Body of pancreas (tissue), 4 donors: ENCODE measurements at regions not wholly inside any gene's neighbourhood (a gene's known extent, or its start where the extent isn't known, plus 50 kb on each side); places are given as distances from the start of the nearest gene placed in this dataset.

Source experiments
- ATAC-seq: fragments of 150-250 bp; one replicate; pipeline ENCODE4 v1.9.1; 2016
- DNase-seq, 4 donors: peaks; one replicate each; pipeline ENCODE4 v3.0.0-alpha.2; 2019
- H3K27ac ChIP-seq, 4 donors: fragments of 200-600 bp; sonication (generic); 1 replicate in 3 of 4; 2 replicates in 1 of 4; pipeline versions ENCODE4 v1.5.1 to v1.6.1; 2016 to 2019; ENCODE audit warnings: mild to moderate bottlenecking in 1 of 4, mixed read lengths in 1 of 4, moderate library complexity in 1 of 4
- H3K27me3 ChIP-seq, 2 donors: fragments of 200-600 bp; sonication (generic); one replicate each; pipeline ENCODE4 v1.6.0; 2016; ENCODE audit warnings: mild to moderate bottlenecking in 1 of 2
- H3K36me3 ChIP-seq, 2 donors: fragments of 200-600 bp; sonication (generic); replicated peaks in 1 of 2; 2 replicates each; pipeline ENCODE4 v1.5.1; 2016; ENCODE audit warnings: low read depth in 2 of 2; ENCODE audit not compliant: insufficient read depth in 1 of 2
- H3K4me1 ChIP-seq: fragments of 200-600 bp; sonication (generic); one replicate; pipeline ENCODE4 v1.6.0; 2016
- H3K4me3 ChIP-seq, 2 donors: fragments of 200-600 bp; sonication (generic); 1 replicate in 1 of 2; 2 replicates in 1 of 2; pipeline ENCODE4 v1.5.1; 2016 to 2019
- H3K9me3 ChIP-seq, 3 donors: fragments of 200-600 bp; sonication (generic); 1 replicate in 2 of 3; 2 replicates in 1 of 3; pipeline ENCODE4 v1.5.1; 2016
- CTCF ChIP-seq, 7 experiments: fragments of 450-650 bp in 4 of 7; fragments of 200-600 bp in 3 of 7; sonication (generic) in 3 of 7; IDR thresholded peaks; one replicate each; pipeline ENCODE4 v1.5.1; 2016 to 2019; ENCODE audit warnings: antibody characterized with exemption in 7 of 7
- POLR2A ChIP-seq, 3 donors: fragments of 450-650 bp; IDR thresholded peaks; one replicate each; pipeline ENCODE4 v1.6.1; 2016; ENCODE audit warnings: antibody characterized with exemption in 3 of 3, mild to moderate bottlenecking in 2 of 3
- WGBS, 2 donors: methylation state at CpG; one replicate each; pipeline ENCODE4 v1.1.5; 2017; 5-methylcytosine and 5-hydroxymethylcytosine counted together
- intact Hi-C: fragments of 100-400 bp; cut with DNase I; formaldehyde crosslinking; loops from one replicate; pipeline ENCODE4 v1.15.1; 2023

- no peak for DNase-seq
- H3K4me3 ChIP-seq = no peak overlapping the region
- intact Hi-C loops = no loop called here
- no peak overlapping the region for H3K27ac ChIP-seq
- no peak for ATAC-seq
- TF ChIP-seq CTCF (IDR thresholded peaks at IDR 0.05) = no peak
- TF ChIP-seq POLR2A (IDR thresholded peaks at IDR 0.05) = no peak
- no peaks in the 10 kb centered on the region for H3K27me3 ChIP-seq
- WGBS, 2 donors = 60 to 66% methylated on average over 6 of the region's 6 CpGs
- no peaks in the 10 kb centered on the region for H3K36me3 ChIP-seq
- no peaks in the 10 kb centered on the region for H3K4me1 ChIP-seq
- no peaks in the 10 kb centered on the region for H3K9me3 ChIP-seq
These were observed 255.6 kb upstream of the CNTN4 start for GRCh38 chr3:1843111-1843510.

GRCh38 chr3:1847571-1847970 lies 251.1 kb upstream of the CNTN4 start:
- no peak for DNase-seq
- intact Hi-C loops = no loop called here
- TF ChIP-seq POLR2A (IDR thresholded peaks at IDR 0.05) (no peak), CTCF (IDR thresholded peaks at IDR 0.05) (no peak)
- no peaks in the 10 kb centered on the region for H3K9me3 ChIP-seq
- no peak overlapping the region for H3K27ac ChIP-seq
- 67 to 70% methylated on average over 3 of the region's 3 CpGs for WGBS, 2 donors
- ATAC-seq = no peak
- no peaks in the 10 kb centered on the region for H3K4me1 ChIP-seq
- no peaks in the 10 kb centered on the region for H3K36me3 ChIP-seq
- H3K27me3 ChIP-seq = no peaks in the 10 kb centered on the region
- H3K4me3 ChIP-seq = no peak overlapping the region

- WGBS, 2 donors = 11 to 19% methylated on average over 2 of the region's 2 CpGs
- TF ChIP-seq CTCF (IDR thresholded peaks at IDR 0.05) (no peak), POLR2A (IDR thresholded peaks at IDR 0.05) (no peak)
- intact Hi-C loops = no loop called here
- H3K4me3 ChIP-seq = no peak overlapping the region
- ATAC-seq (no peak), DNase-seq (no peak)
- no peaks in the 10 kb centered on the region for H3K4me1 ChIP-seq
- H3K36me3 ChIP-seq = no peaks in the 10 kb centered on the region
- no peaks in the 10 kb centered on the region for H3K27me3 ChIP-seq
- H3K27ac ChIP-seq = no peak overlapping the region
- no peaks in the 10 kb centered on the region for H3K9me3 ChIP-seq
These were observed 249.7 kb upstream of the CNTN4 start for GRCh38 chr3:1848935-1849334.

GRCh38 chr3:1852950-1853349 lies 245.7 kb upstream of the CNTN4 start:
- H3K27ac ChIP-seq = no peak overlapping the region
- DNase-seq (no peak), ATAC-seq (no peak)
- TF ChIP-seq POLR2A (IDR thresholded peaks at IDR 0.05) (no peak), CTCF (IDR thresholded peaks at IDR 0.05) (no peak)
- H3K4me1 ChIP-seq = no peaks in the 10 kb centered on the region
- H3K9me3 ChIP-seq = no peaks in the 10 kb centered on the region
- no peak overlapping the region for H3K4me3 ChIP-seq
- H3K36me3 ChIP-seq = no peaks in the 10 kb centered on the region
- 31 to 39% methylated on average over 2 of the region's 2 CpGs for WGBS, 2 donors
- no peaks in the 10 kb centered on the region for H3K27me3 ChIP-seq
- intact Hi-C loops = no loop called here

GRCh38 chr3:1855841-1856240 lies 242.8 kb upstream of the CNTN4 start:
- 65% methylated on average over 3 of the region's 3 CpGs for WGBS, 2 donors
- Histone ChIP-seq H3K4me1 (no peaks in the 10 kb centered on the region), H3K4me3 (no peak overlapping the region), H3K27ac (no peak overlapping the region), H3K9me3 (no peaks in the 10 kb centered on the region), H3K36me3 (no peaks in the 10 kb centered on the region), H3K27me3 (no peaks in the 10 kb centered on the region)
- ATAC-seq = no peak
- intact Hi-C loops = no loop called here
- DNase-seq = no peak
- TF ChIP-seq POLR2A (IDR thresholded peaks at IDR 0.05) (no peak), CTCF (IDR thresholded peaks at IDR 0.05) (no peak)
